ENCODE measurements at regions not wholly inside any gene's neighbourhood (a gene's known extent, or its start where the extent isn't known, plus 50 kb on each side); places are given as distances from the start of the nearest gene placed in this dataset.

DNA sequence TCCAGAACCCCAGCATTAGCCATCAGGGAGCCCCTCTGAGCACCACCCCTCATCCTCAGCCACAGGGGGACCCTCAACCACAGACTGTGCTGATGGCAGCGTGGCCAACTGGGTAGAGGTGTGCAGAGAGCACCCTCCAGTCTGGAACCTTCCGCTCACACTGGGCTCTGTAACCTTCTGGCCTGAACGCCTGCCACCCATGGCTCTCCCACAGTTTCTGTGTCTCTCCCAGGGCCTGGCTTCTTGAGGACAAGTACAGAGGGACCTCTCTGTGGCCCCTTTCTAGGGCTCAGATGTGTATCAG lies 503.0 kb upstream of the MGMT start:
- no peak overlapping the region for H2AFZ ChIP-seq (ENCODE audit: low read depth, low read length)
- H3F3A ChIP-seq (ENCODE audit: insufficient read depth, low read length, poor library complexity, severe bottlenecking) = no peaks in the 10 kb centered on the region
- no peaks in the 10 kb centered on the region for H4K20me1 ChIP-seq (ENCODE audit: insufficient read depth)
- H3K9me2 ChIP-seq (ENCODE audit: insufficient read depth, low read length) = no peaks in the 10 kb centered on the region
- TF ChIP-seq CTCF (IDR thresholded peaks at IDR 0.05; ENCODE audit: poor library complexity, severe bottlenecking) = no peak
- no peak for TF ChIP-seq EZH2 (IDR thresholded peaks at IDR 0.05; ENCODE audit: borderline replicate concordance, insufficient read depth, low read length, poor library complexity, severe bottlenecking)
- TF ChIP-seq, protein P1, sequence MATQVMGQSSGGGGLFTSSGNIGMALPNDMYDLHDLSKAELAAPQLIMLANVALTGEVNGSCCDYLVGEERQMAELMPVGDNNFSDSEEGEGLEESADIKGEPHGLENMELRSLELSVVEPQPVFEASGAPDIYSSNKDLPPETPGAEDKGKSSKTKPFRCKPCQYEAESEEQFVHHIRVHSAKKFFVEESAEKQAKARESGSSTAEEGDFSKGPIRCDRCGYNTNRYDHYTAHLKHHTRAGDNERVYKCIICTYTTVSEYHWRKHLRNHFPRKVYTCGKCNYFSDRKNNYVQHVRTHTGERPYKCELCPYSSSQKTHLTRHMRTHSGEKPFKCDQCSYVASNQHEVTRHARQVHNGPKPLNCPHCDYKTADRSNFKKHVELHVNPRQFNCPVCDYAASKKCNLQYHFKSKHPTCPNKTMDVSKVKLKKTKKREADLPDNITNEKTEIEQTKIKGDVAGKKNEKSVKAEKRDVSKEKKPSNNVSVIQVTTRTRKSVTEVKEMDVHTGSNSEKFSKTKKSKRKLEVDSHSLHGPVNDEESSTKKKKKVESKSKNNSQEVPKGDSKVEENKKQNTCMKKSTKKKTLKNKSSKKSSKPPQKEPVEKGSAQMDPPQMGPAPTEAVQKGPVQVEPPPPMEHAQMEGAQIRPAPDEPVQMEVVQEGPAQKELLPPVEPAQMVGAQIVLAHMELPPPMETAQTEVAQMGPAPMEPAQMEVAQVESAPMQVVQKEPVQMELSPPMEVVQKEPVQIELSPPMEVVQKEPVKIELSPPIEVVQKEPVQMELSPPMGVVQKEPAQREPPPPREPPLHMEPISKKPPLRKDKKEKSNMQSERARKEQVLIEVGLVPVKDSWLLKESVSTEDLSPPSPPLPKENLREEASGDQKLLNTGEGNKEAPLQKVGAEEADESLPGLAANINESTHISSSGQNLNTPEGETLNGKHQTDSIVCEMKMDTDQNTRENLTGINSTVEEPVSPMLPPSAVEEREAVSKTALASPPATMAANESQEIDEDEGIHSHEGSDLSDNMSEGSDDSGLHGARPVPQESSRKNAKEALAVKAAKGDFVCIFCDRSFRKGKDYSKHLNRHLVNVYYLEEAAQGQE (IDR thresholded peaks at IDR 0.05; ENCODE audit: borderline replicate concordance) = no peak
- TF ChIP-seq EP300 (conservative IDR thresholded peaks at IDR 0.05; ENCODE audit: poor library complexity, severe bottlenecking) = no peak
- no peak for TF ChIP-seq RAD21 (conservative IDR thresholded peaks at IDR 0.05)
- TF ChIP-seq MXI1 (conservative IDR thresholded peaks at IDR 0.05; ENCODE audit: poor library complexity, severe bottlenecking) = no peak
- TF ChIP-seq TAF1 (IDR thresholded peaks at IDR 0.05; ENCODE audit: low read depth) = no peak
- TF ChIP-seq SMC3 (conservative IDR thresholded peaks at IDR 0.05; ENCODE audit: poor library complexity) = no peak
- TF ChIP-seq POLR2AphosphoS5 (IDR thresholded peaks at IDR 0.05) = no peak
- no peaks in the 10 kb centered on the region for H3K36me3 ChIP-seq (ENCODE audit: insufficient read depth, low read length)
- H3K4me2 ChIP-seq (ENCODE audit: low read length) = no peak overlapping the region
- no peak overlapping the region for H3K9ac ChIP-seq (ENCODE audit: low read length)
- H3K27me3 ChIP-seq (ENCODE audit: insufficient read depth, low read depth, low read length) = no peaks in the 10 kb centered on the region
- H3K4me3 ChIP-seq (ENCODE audit: low read length) = no peak overlapping the region
- no peaks in the 10 kb centered on the region for H3K9me3 ChIP-seq (ENCODE audit: low read length)
- no peak overlapping the region for H3K27ac ChIP-seq (ENCODE audit: low read length)
- H3K79me2 ChIP-seq (replicated peaks; ENCODE audit: insufficient read depth, low read length) = no peaks in the 10 kb centered on the region

DNA sequence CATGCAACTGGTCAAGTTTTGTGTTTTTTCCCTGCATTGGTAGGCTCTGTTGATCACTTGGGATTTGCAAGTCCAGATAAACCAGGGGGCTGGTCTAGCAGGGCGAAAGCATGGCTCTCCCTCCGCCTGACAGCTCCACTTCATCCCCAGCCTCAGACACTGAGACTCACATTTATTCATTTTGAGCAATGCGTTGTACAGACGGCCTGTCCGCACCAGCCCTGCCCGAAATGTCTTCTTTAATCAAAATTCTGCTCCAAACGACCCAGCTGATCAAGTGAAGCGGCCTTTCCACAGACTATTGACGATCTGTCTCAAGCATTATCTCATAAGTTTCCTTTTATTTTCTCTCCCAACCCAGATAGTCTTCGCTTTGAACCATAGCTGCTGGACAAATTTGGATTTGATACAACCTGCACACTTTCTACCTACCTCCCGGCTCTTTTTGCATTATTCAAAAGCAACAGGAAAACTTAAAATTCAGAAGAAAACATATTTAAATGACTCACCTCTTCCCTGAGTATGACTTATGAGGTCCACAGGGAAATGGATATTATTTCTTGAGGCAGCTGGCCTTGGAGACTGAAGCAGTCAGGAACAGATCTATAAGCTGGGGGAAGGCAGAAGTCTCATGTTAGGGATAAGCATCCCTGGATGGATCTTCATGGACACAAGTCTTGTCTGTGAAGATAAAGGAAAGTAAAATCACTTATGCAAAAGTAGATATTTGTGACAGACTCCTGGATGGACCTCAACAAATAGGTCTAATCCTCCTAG lies 498.9 kb upstream of the MGMT start:
- no peak overlapping the region for H3K4me2 ChIP-seq (ENCODE audit: low read length)
- no peak for TF ChIP-seq EP300 (conservative IDR thresholded peaks at IDR 0.05; ENCODE audit: poor library complexity, severe bottlenecking)
- no peak for TF ChIP-seq SMC3 (conservative IDR thresholded peaks at IDR 0.05; ENCODE audit: poor library complexity)
- no peak for TF ChIP-seq CTCF (IDR thresholded peaks at IDR 0.05; ENCODE audit: poor library complexity, severe bottlenecking)
- no peaks in the 10 kb centered on the region for H3K36me3 ChIP-seq (ENCODE audit: insufficient read depth, low read length)
- H3K79me2 ChIP-seq (replicated peaks; ENCODE audit: insufficient read depth, low read length) = no peaks in the 10 kb centered on the region
- H3K4me3 ChIP-seq (ENCODE audit: low read length) = no peak overlapping the region
- H4K20me1 ChIP-seq (ENCODE audit: insufficient read depth) = no peaks in the 10 kb centered on the region
- H2AFZ ChIP-seq (ENCODE audit: low read depth, low read length) = no peak overlapping the region
- no peaks in the 10 kb centered on the region for H3K9me3 ChIP-seq (ENCODE audit: low read length)
- no peaks in the 10 kb centered on the region for H3K9me2 ChIP-seq (ENCODE audit: insufficient read depth, low read length)
- H3K9ac ChIP-seq (ENCODE audit: low read length) = no peak overlapping the region
- no peaks in the 10 kb centered on the region for H3F3A ChIP-seq (ENCODE audit: insufficient read depth, low read length, poor library complexity, severe bottlenecking)
- no peak overlapping the region for H3K27ac ChIP-seq (ENCODE audit: low read length)
- no peaks in the 10 kb centered on the region for H3K27me3 ChIP-seq (ENCODE audit: insufficient read depth, low read depth, low read length)
